IPS-NIHi7 (cell line): ENCODE measurements at regions not wholly inside any gene's neighbourhood (a gene's known extent, or its start where the extent isn't known, plus 50 kb on each side); places are given as distances from the start of the nearest gene placed in this dataset.

Source experiments
- DNase-seq: peaks from one replicate; pipeline ENCODE4 v3.0.0; 2012; ENCODE audit warnings: mixed read lengths; ENCODE audit errors: extremely low spot score

DNA sequence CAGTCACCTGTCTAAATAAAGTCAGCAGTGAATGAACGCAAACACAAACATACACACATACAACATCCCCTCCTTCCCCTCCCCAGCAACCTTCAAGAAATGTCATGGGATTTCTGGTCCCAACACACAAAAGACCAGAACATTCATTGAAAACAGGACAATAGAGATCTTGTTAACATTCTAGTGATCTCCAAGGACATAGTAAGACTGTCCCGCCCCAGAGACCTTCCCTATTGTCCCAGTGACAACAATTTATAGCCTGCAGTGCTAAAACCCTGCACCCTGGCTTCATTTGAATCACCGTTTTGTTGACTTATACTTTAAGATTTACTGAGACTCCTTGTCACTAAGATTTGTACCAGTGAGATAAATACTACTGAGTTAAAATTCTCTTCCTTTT is 143.9 kb upstream of the NOX3 start:
- DNase-seq = no peak

DNA sequence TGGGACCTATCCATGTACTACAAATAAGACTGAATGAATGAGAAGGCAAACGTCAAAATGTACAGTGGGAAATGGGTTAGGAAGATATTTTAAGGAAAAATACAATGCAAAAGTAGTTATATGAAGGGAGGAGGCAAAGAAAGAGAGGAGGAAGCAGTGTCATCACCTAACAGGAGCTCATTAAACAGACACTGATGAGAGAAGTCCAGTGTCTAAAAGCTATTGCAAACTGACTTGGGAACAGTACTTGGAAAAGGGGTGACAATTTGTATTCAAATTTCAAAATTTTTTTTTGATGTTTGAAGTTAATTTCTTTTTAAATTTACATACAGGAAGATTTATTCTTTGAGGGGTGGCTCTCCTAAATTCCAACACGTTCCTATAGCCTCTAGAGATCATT is 143.5 kb upstream of the NOX3 start:
- no peak for DNase-seq

DNA sequence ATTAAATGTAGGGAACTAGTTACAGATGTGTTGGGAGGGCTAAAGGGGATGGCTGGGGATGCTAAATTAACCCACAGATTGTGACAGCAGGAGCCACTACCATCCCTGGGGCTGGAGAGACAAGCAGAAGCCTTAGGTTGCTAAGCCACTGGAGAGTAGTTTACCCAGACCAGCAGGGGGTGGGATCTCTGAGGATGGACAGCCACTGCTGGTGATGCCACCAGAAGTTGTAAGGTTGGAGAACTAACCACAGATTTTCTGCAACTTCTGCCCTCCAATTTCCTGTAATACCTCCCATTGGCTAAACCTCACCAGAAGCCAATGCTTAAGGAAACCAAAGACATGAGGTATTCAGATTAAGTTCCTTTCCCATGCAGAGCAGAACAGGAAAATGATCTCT is 139.6 kb upstream of the NOX3 start:
- DNase-seq = no peak

DNA sequence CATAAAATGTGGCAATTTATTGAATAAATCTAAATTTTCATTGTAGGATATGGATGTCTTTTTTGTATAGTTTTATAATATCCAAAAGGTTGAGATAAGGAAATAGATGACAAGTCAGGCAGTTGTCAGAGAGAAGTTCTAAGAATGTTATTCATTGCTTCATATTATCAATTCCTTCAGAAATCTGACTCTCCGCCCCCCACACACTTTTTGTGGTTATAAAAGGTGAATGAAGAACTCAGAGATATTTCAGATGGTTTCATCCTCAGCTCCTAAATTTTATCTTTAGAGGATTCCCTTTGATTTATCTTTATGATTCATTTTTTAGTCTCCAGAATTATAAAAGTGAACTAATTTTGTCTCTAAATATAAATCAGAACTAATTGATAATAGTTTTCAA is 136.1 kb upstream of the NOX3 start:
- no peak for DNase-seq

DNA sequence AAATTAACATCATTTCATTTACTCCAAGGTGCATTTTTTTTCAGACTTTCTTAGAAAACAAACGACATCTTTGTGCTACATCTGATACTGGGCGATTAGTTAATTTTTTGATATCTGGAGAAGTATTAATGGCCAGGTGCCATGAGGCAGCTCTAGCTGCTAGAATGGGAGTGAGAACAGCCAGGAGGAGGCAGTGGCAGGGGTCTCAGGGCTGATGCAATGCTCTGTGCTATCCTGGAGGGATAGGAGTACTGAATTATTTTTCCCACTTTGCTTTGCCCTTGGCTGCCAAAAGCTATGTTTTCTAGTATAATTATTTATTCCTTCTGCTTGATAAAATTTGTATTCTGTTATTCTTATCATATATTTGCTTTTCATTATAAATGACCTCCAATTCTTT is 133.6 kb upstream of the NOX3 start:
- DNase-seq = no peak

DNA sequence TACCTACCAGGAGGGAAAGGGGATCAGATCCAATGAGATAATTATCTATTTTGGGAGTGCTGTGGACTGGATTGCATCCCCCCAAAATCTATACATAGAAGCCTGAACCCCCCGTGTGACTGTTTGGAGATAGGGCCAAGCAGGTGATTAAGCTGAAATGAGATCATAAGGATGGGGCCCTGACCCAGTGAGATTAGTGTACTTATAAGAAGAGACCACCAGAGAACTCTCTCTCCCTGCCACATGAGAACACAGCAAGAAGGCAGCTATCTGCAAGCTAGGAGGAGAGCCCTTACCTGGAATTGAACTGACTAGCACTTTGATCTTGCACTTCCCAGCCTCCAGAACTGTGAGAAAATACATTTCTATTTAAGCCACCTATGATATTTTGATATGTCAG is 132.2 kb upstream of the NOX3 start:
- no peak for DNase-seq

DNA sequence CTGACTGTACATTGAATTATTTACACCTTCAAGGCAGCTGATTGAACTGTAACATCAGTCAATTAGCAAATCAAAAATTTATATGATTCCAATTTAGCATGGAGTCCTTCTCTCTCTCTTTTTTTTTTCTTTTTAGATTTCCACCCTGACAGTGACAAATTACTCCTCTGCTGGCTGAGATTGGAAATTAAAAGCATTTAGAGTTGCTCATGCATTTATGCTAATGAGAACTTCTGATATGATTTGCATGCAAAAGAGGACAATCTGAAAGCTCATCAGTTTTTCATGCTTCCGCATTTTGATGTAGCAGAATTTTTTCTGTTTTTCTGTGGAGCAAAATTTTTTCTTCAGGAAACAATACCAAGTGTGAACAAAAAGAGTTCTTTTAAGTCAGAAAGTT is 130.5 kb upstream of the NOX3 start:
- DNase-seq = no peak

DNA sequence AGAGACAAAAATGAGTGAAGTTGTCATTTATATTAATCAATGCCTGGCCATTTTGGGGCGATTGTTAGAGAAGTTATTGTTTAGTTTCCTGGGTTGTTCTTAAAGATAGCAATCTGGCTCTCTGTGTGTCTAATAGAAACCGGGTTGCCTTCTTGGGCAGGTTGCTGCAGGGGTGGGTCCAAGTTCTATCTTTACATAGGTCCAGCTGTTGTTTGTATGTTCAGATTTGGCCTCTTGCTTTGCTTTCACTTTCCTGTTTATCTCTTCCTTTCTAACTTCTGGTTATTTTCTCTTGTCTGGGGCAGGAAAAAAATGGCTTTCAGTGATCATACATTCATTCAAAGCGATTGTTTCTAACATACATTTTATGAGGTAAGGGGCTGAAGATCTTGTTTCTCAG is 128.4 kb upstream of the NOX3 start:
- DNase-seq = no peak

DNA sequence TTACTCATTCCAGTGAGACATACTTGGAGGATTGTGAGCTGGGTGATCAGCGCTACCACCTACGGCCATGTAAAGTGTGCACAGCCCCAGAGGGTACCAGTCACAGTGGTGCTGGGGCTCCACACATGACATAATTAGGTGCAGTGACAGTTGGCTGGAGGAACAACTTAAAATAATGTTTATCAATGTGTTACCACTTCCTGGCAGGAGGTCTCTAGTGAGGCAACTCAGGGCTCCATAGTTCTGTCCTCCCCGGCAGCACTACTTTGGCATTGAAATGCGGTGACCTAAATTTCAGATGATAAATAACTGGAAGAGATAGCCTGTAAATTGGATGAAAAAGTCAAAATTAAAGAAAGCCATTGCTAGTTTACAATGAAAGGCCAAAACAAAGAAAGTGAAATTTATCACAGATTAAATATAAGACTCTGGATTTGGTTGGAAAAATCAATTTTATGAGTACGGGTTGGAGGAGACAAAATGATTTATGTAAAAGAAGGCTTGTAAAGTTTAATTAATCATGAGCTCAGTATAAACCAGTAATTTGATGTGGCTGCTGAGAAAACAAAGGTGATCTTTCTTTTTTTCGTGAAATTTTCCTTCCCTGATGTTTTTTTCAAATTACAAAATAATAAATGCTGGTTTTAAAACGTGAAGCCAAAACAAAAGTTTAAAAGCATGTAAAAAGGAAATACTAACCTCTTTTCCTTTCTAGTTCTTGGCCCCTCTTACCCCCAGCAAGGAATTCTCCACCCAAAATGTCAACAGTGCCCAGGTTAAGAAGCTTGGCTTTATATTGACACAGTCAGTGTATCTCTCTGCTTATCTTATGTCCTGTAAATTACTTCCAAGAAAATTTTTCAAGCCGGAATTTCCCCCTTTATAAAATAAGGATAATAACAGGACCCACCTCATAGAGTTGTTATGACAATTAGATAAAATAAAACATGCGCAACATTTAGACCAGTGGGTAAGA is 126.7 kb upstream of the NOX3 start:
- DNase-seq = no peak

DNA sequence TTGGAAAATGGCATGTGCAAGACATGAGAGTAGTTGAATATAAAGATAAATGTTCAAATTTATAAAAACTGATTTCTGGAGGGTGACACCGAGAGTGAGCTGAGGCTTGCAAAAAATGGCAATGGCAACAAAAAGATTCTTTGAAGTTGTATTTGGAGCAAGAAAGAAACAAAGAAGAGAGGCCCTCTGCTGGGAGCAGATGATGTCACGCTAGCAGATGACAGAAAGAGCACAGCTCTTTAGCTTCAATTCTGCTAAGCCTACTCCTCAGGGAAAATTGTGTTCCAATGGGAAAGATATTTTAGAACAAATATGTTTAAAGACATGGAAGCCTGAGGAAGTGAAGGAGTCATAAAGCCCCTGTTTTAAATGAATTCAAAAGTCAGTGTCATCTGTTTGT is 125.3 kb upstream of the NOX3 start:
- peak; percentile 26 for DNase-seq

DNA sequence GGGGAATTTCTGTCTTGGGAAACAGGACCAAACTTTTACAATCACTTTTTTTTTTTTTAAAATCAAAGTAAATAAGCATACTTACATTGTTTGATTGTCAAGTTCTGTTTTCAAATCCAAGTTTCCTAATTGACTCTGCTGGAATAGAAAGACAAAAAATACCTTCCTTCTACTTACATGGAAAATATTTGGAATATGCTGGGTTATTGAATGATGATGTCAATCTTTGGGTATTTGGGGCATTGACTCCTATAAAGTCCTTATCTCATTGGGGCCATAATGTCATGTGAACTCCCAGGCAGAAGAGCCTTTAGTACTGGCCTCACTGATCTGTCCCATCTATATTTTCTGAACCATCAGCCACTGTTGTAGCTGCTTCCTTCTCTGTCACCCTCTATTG is 122.6 kb upstream of the NOX3 start:
- DNase-seq = no peak

DNA sequence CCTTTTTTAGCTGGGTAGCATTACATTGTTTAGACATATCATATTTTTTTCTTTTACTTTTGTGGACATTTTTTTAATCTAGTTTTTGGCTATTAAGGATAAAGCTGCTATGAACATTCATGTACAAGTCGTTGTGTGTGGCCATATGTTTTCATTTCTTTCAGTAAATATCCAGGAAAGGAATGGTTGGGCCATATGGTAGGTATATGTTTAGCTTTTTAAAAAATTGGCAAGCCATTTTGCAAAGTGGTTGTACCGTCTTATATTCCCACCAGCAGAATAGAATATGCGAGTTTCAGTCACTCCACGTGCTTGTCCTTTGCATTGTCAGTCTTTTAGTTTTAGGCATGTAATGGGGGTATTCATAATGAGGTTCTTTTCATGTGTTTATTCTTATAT is 106.3 kb upstream of the NOX3 start:
- no peak for DNase-seq

DNA sequence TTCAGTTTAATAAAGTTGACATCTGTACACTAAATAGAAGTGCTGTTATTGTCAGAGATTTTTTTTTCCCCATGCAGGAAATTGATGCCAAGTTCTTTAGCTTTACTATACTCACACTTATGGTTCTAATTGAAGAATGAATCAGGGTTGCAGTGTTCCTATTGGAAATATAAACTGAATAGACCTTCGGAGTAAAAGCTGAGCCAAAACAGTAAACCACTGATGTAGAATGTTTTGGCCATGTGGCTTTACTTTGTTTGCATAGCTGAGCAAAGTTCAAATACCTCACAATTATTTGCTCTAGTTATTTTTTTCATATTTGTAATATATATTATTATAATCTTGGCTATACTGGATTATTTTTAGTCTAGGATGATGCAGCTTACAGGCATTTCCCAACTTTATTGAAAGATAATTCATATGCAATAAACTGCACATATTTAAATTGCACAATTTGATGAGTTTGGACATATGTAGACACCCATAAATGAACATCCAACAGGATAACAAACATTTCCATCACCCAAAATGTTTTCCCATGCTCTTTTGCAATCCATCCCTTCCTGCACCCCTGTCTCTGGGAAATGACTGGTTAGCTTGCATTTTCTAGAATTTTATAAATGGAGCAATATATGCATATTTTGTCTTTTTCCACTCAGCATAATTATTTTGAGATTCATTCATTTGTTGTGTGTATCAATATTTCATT is 105.8 kb upstream of the NOX3 start:
- DNase-seq = no peak

DNA sequence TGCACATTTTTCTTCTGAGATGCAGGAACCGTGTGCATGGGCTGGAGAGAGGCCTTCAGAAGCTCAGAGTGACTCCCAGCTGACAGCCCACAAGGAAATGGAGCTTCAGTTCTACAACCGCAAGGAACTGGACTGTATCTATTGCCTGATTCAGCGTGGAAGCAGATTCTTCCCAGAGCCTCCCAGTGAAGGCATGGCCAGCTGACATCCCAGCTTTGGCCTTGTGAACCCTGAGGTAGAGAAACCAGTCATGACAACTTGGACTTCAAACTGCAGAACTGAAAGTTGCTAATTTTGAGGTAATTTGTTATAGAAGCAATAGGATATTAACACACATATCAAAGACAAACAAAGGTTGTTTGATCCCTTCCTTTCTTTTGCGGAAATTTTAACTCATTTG is 94.3 kb upstream of the NOX3 start:
- DNase-seq = no peak

DNA sequence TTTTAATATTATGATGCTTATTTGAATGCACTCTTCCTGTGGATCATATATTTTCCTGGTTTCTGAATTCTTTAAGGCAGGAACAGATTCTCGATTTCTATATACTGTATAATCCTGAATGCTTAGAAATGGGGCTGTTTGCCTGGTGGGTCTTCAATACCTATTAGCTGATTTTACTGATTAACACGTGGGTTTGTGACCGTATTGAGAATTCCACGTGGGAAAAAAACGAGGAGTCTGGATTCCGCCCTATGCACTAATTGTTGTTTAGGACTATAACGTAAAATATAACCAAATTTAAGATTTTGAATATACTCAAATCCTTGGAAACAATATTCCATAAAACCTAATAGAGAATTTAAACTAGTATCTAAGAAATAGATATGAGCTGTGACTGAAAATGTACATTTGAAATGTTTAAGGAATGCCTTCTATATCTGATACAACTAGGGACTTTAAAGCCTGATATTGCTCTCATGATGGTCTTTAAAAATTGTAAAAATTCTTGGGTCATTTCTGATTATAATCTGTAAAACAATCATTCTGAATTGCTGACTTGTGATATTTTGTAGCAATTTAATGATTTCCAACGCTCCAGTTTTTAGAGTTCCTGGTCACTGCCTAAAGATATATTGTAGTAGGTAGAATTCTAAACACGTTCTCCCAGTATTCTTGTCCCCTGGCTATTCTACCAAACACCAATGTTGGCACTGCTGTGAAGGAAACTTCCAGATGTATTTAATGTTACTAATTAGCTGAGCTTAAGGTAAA is 93.6 kb upstream of the NOX3 start:
- DNase-seq = no peak

DNA sequence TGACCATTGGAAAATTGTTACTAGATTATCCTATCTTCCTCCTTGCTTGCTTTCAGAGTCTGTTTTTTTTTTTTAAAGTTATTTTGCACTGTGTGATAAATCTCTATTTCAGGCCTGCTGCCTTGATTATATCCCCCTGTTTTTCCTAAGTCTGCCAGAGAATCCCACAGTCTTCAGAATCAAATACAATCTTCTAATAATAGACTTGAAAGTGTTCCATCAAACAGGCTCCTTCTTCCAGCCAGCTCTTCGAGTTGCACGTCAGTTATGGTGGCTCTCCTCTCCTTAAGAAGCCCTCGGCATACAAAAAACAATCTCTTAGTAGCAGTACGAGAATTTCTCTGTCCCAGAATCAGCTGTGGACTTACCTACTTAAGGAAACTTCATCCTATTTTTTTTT is 92.9 kb upstream of the NOX3 start:
- no peak for DNase-seq

DNA sequence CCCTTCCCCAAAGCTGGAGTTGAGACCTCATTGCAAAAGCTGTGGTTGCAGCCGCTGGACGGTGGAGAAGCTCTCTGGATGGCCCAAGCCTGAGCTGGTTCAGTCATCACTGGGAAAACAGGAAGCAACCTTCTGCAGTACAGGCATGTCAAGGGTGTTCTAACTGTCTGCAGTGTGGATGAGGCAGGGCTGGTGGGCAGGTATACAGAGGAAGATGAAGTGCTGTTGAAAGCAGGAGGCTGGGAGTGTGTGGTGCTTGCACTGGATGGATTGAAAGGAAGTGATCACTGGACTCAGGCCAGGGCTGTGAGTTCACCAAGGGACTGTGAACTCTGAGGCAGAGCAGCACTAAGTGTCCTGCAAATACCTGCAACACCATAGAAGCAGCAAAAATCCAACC is 89.0 kb upstream of the NOX3 start:
- no peak for DNase-seq

DNA sequence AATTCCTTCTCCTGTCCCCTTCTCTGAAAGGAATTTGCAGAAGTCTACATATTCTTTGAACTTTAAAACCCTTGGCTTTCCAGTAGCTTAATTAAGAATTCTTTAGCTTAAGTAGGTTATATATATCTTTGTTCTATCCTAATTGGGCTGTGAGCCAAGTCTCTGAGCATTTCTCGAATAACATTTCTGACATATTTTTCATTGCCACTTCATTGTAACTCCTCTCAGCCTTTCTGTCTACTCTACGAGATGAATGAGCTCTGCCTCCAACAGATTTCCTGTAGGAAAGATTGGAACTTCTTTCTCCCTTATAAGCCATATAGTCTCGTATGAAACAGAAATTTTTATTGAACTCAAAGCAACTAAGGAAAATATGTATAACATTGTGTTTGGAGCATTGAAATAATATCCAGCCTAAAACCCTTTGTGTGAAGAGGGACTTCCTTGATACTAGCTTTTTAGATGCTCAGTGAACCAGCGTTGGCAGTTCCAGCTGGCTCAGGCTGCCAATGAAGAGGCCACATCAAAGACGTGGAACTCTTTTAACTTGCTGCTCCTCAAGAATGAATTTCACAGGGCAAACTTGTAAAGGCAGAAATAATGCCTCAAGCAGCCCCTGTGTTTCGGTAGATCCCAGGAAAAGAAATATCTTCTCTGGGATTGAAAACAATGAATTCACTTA is 87.7 kb upstream of the NOX3 start:
- no peak for DNase-seq

DNA sequence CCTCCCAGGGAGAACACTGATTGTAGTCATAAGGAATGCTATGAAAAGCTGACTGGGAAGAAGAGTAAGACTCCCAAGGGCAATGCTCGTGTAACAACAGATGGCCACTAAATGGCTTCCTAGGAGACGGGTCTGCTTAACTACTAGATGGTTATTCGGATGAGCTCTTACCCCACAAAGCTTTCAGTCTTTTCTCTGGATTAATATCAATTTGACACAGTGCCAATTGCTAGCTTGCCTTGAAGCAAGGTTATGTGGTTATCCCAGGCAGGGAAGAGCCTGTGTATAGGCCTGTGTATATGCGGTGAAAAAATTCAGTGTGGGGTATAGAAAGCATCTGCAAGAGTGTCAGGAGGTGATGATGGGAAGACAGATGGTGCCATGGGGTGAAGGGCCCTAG is 86.4 kb upstream of the NOX3 start:
- no peak for DNase-seq

DNA sequence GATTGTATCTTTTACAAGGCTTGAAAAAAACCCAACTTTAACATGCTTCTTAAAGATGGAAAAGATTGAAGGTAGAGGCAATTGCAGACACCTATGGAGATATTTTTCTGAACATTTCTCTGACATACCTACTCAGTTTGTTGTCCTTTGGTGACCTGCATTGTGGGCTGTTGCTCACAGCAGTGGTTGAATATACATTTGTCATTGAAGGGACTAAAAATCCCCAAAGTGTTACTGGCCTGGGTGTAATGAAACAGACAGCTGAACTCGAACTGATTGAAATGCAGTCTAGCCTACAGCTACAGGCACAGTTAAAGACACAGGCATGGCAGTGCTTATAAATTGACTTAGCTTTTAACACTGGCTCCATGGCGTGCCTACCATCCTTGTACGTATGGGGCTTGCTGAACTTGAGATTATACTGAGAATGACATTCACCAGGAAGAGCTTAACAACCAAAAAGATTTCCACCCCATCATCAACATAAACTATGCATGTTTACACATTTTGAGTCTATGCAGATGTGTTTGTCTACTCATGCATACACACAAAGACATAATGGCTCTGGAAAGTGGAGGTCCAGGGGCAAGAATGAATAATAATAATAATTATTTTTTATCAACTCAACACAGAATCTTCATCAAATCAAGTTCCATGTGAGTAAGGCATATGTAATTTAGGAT is 83.2 kb upstream of the NOX3 start:
- DNase-seq = no peak

DNA sequence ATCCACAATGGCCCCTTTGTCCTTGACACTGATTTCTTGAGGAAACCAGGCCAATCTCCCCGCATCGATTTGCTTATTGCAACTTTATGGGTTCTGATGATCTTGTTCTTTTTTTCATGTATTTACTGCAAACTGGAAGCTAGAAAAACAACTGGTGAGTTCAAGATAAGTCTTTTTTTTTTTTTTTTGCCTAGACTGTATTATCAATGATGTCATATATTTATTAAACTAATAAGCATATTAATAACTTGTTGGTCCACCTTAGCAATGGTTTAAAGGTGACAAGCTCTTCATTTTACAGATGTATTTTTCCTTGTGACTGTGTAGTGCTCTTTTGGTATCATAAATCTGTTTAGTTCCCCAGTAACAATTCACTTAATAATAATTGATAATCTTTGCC is 79.0 kb upstream of the NOX3 start:
- no peak for DNase-seq
